ENCODE measurements at regions not wholly inside any gene's neighbourhood (a gene's known extent, or its start where the extent isn't known, plus 50 kb on each side); places are given as distances from the start of the nearest gene placed in this dataset.
A peak's percentile ranks its signal among the peaks of the same experiment; 100 is the strongest.
"Not testable (repeated sequence)": the region's sequence is repeated elsewhere in the genome, so short reads cannot be mapped to it uniquely, and the experiment has no call there.

GRCh38 chr3:78266550-78266949 is 1226.7 kb downstream of the ROBO2 start:
- not testable (repeated sequence) for DNase-seq

GRCh38 chr3:78267235-78267634 is 1227.3 kb downstream of the ROBO2 start:
- DNase-seq = no peak

DNA sequence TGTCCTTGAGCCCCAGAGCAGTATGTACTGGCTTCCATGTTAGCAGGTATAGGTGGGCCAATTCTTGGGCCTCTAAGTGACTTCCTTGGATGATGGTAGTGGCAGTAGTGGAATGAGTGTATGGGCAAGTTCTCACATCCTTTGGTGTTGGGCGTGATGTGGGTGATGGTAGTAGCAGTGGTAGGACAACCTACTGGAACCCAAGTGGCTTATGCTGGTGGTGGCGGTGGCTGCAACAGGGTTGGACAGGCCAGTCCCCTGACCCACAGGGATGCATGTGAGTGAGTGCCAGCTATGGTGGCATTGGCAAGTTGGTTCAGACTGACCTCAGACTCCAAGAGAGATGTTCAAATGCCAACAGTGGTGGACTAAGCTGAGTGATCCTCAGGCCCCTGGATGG is 1228.2 kb downstream of the ROBO2 start:
- no peak for DNase-seq

DNA sequence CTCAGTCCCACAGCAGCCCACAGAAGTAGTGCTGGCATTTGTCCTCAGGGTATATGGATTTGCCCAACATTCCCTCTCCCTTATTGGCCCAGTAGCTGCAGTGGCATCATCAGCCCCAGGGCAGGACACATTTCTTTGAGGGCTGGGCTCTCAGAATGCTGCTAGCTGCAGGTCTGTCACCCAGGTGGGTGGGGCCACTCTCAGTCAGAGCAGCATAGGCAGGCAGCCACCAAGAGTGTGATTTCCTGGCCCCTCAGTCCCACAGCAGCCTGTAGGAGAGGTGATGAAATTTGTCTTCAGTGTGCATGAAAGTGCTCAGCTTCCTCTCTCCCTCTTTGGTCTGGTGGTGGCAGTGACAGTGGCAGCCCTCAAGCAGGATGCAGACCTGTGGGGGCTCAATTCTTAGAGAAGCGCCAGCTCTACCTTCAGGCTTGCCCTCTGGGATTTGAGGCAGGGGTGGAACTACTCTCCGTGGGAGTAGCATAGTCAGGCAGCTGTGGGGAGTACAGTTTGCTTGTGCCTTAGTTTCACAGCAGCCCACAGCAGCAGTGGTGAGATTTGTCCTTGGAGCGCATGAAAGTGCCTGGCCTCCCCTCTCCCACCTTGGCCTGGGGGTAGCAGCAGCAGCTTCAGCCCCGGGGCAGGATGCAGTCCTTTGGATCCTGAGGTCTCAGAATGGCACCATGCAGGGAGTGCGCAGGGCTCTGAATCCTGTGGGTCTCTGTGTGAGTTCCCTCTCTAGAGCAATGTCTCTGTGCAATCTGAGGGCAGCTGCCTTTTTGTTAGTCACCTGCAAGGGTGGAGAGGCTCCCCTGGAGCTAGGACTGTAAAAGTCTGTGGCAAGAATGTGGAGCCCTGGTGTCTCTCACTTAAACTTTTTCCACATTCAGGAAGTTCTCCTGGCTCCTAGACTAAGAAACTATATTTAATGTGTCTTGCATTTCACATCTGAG is 1229.1 kb downstream of the ROBO2 start:
- no peak for DNase-seq

DNA sequence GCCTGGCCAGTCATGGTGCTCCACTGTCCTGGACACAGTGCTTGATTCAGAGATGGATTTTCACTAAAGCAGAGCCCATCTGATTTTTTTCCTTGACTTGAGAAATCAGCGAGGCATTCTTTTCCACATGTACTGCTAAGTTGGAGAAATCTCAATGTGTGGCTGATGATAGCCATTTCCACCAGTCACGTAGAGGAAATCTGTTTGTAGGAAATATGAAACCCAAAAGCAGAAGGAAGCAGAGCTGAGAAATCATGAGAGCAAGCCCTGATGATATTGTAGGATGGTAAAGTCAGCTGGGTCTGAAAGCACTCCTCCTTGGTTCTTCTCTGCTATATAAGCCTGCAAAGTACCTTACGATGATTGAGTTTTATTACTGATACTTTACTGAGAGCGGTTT is 1233.4 kb downstream of the ROBO2 start:
- no peak for DNase-seq

DNA sequence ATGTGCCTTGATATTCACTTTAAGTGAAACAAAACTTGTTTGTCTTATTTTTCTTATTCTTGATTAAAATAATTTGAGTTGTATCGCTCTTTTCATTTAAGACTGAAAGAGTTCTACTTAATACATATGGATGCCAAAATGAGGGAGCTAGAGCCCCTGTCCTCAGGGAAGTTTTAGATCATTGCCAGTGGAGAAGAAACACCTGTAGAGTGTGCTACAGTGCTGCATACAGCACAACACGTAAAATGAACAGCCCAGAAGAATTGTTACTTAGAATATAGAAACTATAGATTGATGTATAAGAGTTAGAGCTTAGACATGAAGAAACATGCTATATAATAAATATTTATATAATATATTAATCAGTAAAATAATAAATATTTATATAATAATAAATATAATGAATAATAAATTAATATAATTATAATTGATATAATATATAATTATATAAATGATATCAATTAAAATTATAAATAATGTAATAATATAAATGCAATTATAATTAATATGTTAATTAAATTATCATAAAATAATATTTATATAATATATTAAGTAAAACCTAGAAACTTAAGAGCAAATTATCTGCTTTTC is 1234.7 kb downstream of the ROBO2 start:
- DNase-seq = peak; percentile 13

GRCh38 chr3:78275420-78275852 is 1235.5 kb downstream of the ROBO2 start:
- DNase-seq = no peak

- DNase-seq = no peak
These were observed 1237.3 kb downstream of the ROBO2 start for GRCh38 chr3:78277220-78277619.

DNA sequence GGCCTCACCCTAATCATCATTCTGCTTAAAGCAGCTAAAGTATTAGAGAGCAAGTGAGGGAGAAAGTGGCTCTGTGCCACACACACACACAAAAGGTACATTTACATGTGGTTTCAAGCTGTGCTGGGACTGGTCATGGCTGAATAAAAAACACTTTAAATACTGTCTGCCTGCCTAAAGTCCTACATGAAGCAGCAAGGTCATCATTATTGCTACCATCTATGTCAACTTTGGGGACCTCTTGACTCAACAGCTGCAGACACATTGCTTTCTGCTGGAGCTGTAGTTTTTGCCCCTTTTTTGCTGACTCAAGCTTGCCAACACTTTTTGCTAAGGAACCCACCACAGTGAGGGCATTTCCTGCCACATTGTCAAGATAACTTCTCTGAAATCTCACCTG is 1237.9 kb downstream of the ROBO2 start:
- peak; percentile 5 for DNase-seq

DNA sequence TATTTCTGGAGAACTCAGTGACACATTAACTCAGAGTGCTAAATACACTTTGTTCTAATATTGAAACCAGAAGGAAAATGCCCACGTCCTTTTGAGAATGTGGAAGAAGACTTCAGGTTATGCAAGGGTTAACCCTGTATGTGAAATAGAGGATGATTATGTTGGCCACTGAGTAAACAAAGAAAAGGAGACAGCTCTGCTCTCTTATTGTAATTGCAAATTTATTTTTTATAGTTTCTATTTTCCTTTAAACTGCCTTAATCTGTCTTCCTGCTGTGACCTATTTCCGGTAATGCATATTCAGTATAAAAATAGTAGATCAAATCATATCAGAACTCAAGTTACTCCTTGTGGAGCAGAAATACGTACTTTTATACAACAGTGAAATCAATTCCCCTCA is 1239.2 kb downstream of the ROBO2 start:
- DNase-seq = no peak

DNA sequence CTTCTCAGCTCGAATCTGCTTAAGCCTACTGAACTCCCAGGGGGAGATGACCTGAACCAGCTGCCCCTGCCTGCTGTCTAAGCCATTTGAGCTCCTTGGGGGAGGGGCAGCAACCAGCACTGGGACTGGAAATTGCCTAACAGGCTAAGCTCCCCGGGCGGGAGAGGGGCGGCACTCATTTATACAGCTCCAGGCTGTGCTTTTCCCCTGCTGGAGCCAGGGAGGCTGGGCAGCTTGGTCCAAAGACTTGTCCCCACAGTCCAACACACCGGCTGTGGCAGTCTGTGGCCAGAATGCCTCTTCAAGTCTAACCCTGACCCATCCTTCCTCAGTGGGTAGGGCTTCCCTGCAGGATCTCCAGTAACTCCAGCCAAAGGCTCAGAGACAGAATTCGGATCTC is 1241.5 kb downstream of the ROBO2 start:
- DNase-seq = no peak

- no peak for DNase-seq
These were observed 1244.1 kb downstream of the ROBO2 start for GRCh38 chr3:78283994-78284393.

- DNase-seq = no peak
These were observed 1245.3 kb downstream of the ROBO2 start for GRCh38 chr3:78285032-78285728.

- DNase-seq = no peak
These were observed 1247.2 kb downstream of the ROBO2 start for GRCh38 chr3:78287085-78287484.

GRCh38 chr3:78293284-78293683 is 1253.4 kb downstream of the ROBO2 start:
- DNase-seq = no peak

DNA sequence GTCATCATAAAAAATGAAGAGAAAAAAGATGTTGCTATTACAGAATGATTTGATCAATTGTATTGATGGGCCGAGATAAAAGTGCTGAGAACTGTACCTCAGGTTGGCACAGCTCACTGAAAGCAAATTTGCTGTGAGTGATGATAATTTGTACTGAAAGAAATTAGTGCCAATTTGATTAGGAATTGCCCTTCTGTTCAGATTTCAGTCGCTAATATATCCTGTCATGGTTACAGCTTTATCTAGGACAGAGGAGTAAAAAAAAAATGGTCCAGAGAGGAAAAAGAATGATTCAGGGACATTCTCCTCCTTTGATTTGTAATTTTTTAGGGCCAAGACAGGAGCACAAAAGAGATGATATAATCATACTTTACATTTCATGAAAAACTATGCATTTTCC is 1264.2 kb downstream of the ROBO2 start:
- no peak for DNase-seq

DNA sequence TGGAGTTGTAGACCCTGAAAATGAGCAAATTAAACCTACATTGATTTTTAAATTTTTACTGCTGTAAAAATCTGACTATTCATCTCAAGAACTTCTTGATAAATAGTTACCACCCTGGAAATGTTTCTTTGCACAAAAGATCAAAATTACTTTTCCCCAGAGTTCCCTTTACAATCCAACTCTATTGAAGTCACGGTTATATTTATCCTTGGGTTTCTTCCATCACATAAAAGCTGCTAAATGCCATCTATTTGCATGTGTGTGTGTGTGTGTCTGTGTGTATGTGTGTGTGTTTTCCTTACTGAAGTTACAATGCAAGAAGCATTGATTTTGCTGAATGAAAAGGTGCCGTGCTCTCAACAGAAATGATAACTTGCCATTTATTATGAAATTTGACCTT is 1273.0 kb downstream of the ROBO2 start:
- no peak for DNase-seq

- DNase-seq = no peak
These were observed 1273.4 kb downstream of the ROBO2 start for GRCh38 chr3:78313332-78313731.

DNA sequence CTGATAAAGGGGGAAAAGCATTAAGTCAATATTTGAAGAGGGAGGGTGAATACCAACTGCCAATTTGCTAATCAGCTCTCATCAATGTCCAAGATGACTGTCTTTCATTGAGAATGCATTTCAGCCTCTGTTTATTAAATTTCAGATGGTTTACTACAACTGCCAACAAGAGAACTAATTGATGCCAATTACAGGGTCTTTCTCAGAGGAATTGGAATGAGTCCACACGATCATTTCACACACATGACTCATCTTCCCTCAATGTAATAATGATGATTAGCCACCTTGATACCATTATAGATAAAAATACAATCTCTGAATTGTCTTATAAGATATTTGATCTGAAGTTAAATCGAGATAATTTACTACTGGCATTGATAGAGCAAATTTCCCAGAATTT is 1274.4 kb downstream of the ROBO2 start:
- DNase-seq = no peak

GRCh38 chr3:78317774-78318173 is 1277.9 kb downstream of the ROBO2 start:
- DNase-seq = no peak

DNA sequence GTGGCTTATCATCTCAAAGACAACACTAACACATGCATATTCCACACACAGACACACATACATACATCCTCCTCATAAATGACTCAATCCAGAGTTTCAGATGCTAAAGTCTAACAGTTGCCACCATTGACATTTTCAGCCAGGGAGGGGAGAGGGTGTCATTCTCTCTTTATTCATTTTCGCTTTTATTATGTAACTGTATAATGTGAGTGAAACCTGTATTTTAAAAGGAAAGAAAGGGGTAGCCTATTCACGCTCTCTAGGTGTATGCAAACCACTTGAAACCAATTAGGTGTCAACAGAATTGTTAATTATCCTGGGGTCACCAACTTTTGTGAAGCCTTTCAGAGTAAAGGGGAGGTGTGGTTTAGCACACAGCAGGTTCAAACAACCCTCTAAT is 1282.9 kb downstream of the ROBO2 start:
- peak; percentile 3 for DNase-seq

DNA sequence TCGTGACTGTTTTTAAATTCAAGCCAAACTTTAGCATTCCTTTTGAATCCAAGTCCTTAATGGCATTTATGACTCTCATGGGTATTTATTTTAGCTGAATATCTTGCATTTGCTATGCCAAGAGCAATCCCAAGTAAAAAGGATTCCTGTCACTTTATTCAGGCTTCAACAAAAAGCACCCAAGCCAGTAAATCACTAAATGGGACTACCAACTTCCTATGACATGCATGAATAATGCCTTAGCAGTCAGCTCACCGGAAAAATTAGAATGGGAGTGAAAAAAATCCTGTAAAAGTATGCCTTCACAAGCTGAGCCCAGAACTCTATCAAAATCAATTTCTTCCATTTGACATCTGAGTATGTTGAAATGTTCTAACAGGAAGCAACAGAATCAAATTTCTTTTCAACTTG is 1297.9 kb downstream of the ROBO2 start:
- DNase-seq = no peak

- no peak for DNase-seq
These were observed 1298.5 kb downstream of the ROBO2 start for GRCh38 chr3:78338405-78338804.

GRCh38 chr3:78343221-78343620 is 1303.3 kb downstream of the ROBO2 start:
- DNase-seq = no peak

All from NCI-H1092 treated with DMSO at 0.1 percent for 48 hours (cell line).